ENCODE measurements at regions not wholly inside any gene's neighbourhood (a gene's known extent, or its start where the extent isn't known, plus 50 kb on each side); places are given as distances from the start of the nearest gene placed in this dataset.

DNA sequence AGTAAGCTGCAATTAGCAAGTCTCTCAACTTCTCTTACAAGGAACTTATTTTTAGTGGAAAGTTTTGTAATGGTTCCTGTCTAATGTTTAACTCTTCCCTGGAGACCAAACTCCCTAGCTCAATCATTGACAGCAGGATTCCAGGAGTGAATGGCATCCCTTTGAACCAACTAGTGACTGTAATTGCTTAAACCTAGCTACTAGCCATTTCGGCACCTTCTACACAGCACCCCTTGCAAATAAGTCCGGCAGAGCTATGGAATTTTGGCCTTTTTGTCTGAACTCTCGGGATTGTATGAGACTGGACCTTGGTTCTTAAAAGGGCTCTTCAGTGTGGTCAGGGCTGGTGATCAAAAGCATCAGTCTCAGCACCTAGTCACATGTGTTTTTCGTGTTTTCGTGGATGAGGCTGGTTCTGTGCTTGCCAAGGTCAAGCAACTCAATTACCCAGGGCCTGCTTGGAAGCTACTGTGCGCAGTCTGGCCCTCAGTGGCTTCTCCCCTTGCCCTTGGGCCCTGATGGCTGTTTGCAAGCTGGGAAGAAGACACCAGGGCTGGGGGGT is 135.3 kb upstream of the NEDD9 start (continued):
- TF ChIP-seq, protein P1, sequence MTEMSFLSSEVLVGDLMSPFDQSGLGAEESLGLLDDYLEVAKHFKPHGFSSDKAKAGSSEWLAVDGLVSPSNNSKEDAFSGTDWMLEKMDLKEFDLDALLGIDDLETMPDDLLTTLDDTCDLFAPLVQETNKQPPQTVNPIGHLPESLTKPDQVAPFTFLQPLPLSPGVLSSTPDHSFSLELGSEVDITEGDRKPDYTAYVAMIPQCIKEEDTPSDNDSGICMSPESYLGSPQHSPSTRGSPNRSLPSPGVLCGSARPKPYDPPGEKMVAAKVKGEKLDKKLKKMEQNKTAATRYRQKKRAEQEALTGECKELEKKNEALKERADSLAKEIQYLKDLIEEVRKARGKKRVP (CRISPR knock-in tag; IDR thresholded peaks at IDR 0.05): peak in 1 of 2 experiments; percentile 75; a peak in 1 of 4 replicates
- TF ChIP-seq, protein P2, sequence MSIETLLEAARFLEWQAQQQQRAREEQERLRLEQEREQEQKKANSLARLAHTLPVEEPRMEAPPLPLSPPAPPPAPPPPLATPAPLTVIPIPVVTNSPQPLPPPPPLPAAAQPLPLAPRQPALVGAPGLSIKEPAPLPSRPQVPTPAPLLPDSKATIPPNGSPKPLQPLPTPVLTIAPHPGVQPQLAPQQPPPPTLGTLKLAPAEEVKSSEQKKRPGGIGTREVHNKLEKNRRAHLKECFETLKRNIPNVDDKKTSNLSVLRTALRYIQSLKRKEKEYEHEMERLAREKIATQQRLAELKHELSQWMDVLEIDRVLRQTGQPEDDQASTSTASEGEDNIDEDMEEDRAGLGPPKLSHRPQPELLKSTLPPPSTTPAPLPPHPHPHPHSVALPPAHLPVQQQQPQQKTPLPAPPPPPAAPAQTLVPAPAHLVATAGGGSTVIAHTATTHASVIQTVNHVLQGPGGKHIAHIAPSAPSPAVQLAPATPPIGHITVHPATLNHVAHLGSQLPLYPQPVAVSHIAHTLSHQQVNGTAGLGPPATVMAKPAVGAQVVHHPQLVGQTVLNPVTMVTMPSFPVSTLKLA (IDR thresholded peaks at IDR 0.05): no peak
- no peak for TF ChIP-seq HOXA7 (CRISPR knock-in tag; IDR thresholded peaks at IDR 0.05)
- TF ChIP-seq NKX3-1 (CRISPR knock-in tag; IDR thresholded peaks at IDR 0.05): peak; percentile 38; the same call in 1 of the 2 replicates
- no peak for TF ChIP-seq ZNF660 (CRISPR knock-in tag; IDR thresholded peaks at IDR 0.05; ENCODE audit: borderline replicate concordance, low read depth)
- peak; percentile 86 for TF ChIP-seq ASH2L (IDR thresholded peaks at IDR 0.05; ENCODE audit: insufficient read length, low read depth, low read length)
- no peak for TF ChIP-seq IKZF1 (IDR thresholded peaks at IDR 0.05)
- TF ChIP-seq, protein P3, sequence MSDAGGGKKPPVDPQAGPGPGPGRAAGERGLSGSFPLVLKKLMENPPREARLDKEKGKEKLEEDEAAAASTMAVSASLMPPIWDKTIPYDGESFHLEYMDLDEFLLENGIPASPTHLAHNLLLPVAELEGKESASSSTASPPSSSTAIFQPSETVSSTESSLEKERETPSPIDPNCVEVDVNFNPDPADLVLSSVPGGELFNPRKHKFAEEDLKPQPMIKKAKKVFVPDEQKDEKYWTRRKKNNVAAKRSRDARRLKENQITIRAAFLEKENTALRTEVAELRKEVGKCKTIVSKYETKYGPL (CRISPR knock-in tag; IDR thresholded peaks at IDR 0.05): no peak
- TF ChIP-seq, protein P4, sequence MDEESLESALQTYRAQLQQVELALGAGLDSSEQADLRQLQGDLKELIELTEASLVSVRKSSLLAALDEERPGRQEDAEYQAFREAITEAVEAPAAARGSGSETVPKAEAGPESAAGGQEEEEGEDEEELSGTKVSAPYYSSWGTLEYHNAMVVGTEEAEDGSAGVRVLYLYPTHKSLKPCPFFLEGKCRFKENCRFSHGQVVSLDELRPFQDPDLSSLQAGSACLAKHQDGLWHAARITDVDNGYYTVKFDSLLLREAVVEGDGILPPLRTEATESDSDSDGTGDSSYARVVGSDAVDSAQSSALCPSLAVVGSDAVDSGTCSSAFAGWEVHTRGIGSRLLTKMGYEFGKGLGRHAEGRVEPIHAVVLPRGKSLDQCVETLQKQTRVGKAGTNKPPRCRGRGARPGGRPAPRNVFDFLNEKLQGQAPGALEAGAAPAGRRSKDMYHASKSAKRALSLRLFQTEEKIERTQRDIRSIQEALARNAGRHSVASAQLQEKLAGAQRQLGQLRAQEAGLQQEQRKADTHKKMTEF (CRISPR knock-in tag; IDR thresholded peaks at IDR 0.05): peak; percentile 96
- no peak for TF ChIP-seq MATR3 (CRISPR knock-in tag; IDR thresholded peaks at IDR 0.05)
- TF ChIP-seq ZEB1 (IDR thresholded peaks at IDR 0.05; ENCODE audit: insufficient replicate concordance, low read depth): no peak
- TF ChIP-seq, protein P5, sequence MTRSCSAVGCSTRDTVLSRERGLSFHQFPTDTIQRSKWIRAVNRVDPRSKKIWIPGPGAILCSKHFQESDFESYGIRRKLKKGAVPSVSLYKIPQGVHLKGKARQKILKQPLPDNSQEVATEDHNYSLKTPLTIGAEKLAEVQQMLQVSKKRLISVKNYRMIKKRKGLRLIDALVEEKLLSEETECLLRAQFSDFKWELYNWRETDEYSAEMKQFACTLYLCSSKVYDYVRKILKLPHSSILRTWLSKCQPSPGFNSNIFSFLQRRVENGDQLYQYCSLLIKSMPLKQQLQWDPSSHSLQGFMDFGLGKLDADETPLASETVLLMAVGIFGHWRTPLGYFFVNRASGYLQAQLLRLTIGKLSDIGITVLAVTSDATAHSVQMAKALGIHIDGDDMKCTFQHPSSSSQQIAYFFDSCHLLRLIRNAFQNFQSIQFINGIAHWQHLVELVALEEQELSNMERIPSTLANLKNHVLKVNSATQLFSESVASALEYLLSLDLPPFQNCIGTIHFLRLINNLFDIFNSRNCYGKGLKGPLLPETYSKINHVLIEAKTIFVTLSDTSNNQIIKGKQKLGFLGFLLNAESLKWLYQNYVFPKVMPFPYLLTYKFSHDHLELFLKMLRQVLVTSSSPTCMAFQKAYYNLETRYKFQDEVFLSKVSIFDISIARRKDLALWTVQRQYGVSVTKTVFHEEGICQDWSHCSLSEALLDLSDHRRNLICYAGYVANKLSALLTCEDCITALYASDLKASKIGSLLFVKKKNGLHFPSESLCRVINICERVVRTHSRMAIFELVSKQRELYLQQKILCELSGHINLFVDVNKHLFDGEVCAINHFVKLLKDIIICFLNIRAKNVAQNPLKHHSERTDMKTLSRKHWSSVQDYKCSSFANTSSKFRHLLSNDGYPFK (CRISPR knock-in tag; IDR thresholded peaks at IDR 0.05; ENCODE audit: borderline replicate concordance): peak; percentile 56; the same call in 1 of the 2 replicates
- TF ChIP-seq, protein P6, sequence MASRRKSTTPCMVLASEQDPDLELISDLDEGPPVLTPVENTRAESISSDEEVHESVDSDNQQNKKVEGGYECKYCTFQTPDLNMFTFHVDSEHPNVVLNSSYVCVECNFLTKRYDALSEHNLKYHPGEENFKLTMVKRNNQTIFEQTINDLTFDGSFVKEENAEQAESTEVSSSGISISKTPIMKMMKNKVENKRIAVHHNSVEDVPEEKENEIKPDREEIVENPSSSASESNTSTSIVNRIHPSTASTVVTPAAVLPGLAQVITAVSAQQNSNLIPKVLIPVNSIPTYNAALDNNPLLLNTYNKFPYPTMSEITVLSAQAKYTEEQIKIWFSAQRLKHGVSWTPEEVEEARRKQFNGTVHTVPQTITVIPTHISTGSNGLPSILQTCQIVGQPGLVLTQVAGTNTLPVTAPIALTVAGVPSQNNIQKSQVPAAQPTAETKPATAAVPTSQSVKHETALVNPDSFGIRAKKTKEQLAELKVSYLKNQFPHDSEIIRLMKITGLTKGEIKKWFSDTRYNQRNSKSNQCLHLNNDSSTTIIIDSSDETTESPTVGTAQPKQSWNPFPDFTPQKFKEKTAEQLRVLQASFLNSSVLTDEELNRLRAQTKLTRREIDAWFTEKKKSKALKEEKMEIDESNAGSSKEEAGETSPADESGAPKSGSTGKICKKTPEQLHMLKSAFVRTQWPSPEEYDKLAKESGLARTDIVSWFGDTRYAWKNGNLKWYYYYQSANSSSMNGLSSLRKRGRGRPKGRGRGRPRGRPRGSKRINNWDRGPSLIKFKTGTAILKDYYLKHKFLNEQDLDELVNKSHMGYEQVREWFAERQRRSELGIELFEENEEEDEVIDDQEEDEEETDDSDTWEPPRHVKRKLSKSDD (CRISPR knock-in tag; IDR thresholded peaks at IDR 0.05; ENCODE audit: low read depth): peak; percentile 24; the same call in 1 of the 2 replicates
- TF ChIP-seq ZFP36L2 (CRISPR knock-in tag; IDR thresholded peaks at IDR 0.05): no peak
- peak; percentile 92 for TF ChIP-seq MIXL1 (CRISPR knock-in tag; IDR thresholded peaks at IDR 0.05)
- no peak; the same call in 1 of the 2 replicates for TF ChIP-seq ZNF232 (CRISPR knock-in tag; IDR thresholded peaks at IDR 0.05; ENCODE audit: borderline replicate concordance)

Measured in HepG2 (cell line).